ENCODE measurements at regions not wholly inside any gene's neighbourhood (a gene's known extent, or its start where the extent isn't known, plus 50 kb on each side); places are given as distances from the start of the nearest gene placed in this dataset.
"Not testable (repeated sequence)": the region's sequence is repeated elsewhere in the genome, so short reads cannot be mapped to it uniquely, and the experiment has no call there.

DNA sequence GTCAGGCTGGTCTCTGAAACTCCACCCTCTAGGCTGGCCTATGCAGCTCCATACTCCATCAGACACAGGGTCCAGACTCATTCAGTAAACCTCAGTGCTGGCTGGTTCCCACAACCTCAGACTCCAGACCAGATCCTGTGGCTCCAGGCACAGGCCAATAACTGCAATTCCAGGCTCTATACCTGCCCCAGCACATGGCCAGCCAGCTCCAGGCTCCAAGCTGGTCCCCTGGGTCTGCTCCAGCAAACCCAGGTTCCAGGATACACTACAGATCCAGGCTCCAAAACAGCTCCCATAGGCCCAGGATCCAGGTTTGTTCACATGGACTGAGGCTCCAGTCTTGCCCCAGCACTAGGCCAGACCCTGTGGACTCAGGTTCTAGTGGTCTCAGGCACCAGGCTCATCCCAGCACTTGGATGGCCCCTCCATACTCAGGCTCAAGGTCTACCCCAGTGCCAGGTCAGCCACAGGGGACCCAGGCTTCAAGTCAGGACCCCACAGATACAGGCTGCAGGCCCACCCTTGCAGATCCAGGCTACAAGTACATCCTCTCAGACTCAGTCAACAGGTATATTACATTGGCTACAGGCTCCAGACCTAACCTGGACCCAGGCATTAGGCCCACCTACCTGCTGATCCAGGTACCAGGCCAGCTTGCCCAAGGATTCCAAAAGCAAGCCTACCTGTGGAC, 117.6 kb upstream of the TMEM170B start:
- no peak overlapping the region for H3K4me3 ChIP-seq (replicated peaks; ENCODE audit: low read depth, low read length)
- TF ChIP-seq, protein P1, sequence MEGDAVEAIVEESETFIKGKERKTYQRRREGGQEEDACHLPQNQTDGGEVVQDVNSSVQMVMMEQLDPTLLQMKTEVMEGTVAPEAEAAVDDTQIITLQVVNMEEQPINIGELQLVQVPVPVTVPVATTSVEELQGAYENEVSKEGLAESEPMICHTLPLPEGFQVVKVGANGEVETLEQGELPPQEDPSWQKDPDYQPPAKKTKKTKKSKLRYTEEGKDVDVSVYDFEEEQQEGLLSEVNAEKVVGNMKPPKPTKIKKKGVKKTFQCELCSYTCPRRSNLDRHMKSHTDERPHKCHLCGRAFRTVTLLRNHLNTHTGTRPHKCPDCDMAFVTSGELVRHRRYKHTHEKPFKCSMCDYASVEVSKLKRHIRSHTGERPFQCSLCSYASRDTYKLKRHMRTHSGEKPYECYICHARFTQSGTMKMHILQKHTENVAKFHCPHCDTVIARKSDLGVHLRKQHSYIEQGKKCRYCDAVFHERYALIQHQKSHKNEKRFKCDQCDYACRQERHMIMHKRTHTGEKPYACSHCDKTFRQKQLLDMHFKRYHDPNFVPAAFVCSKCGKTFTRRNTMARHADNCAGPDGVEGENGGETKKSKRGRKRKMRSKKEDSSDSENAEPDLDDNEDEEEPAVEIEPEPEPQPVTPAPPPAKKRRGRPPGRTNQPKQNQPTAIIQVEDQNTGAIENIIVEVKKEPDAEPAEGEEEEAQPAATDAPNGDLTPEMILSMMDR (IDR thresholded peaks at IDR 0.05; ENCODE audit: insufficient read depth, low read length, poor library complexity, severe bottlenecking) = no peak

DNA sequence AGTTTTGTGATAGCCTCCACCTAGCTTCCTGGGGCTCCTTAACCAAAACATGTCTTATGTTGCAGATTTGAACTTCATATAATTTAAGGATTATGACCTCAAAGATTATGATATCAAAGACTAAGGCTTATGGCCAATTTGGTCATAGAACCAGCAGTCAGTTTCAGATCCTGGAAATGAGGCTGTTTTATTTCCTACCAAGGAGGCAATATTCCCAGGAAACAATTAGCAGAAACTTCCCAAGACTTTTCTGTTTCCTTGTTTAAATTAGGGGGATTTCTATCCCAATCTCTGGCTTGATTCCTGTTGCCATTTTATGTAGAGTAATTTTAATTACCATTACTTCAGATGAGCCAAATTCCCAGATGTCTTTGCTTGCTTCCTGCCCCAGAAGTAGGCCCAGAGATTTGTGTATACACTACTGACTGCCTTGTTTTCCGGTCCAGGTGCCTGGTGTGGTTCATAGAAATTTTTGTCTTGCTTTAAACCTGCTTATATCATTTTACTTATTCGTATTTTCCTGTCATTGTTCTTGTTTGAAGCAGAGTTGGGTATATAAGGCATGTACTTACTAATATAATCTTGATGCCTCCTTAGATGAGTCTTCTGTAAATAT, 119.2 kb upstream of the TMEM170B start:
- TF ChIP-seq, protein P1 (IDR thresholded peaks at IDR 0.05; ENCODE audit: insufficient read depth, low read length, poor library complexity, severe bottlenecking) = no peak
- DNase-seq (ENCODE audit: extremely low read depth, insufficient read length) = no peak
- H3K36me3 ChIP-seq (ENCODE audit: control insufficient read depth, insufficient read depth, low read length) = no peaks in the 10 kb centered on the region
- H3K27me3 ChIP-seq (replicated peaks; ENCODE audit: control insufficient read depth, insufficient read depth, low read length) = no peaks in the 10 kb centered on the region
- no peak overlapping the region for H3K4me3 ChIP-seq (replicated peaks; ENCODE audit: low read depth, low read length)

More for the DNA sequence above, 117.6 kb upstream of the TMEM170B start:
- H3K36me3 ChIP-seq (ENCODE audit: control insufficient read depth, insufficient read depth, low read length) = no peaks in the 10 kb centered on the region
- H3K27me3 ChIP-seq (replicated peaks; ENCODE audit: control insufficient read depth, insufficient read depth, low read length) = no peaks in the 10 kb centered on the region
- no peak for DNase-seq (ENCODE audit: extremely low read depth, insufficient read length)

DNA sequence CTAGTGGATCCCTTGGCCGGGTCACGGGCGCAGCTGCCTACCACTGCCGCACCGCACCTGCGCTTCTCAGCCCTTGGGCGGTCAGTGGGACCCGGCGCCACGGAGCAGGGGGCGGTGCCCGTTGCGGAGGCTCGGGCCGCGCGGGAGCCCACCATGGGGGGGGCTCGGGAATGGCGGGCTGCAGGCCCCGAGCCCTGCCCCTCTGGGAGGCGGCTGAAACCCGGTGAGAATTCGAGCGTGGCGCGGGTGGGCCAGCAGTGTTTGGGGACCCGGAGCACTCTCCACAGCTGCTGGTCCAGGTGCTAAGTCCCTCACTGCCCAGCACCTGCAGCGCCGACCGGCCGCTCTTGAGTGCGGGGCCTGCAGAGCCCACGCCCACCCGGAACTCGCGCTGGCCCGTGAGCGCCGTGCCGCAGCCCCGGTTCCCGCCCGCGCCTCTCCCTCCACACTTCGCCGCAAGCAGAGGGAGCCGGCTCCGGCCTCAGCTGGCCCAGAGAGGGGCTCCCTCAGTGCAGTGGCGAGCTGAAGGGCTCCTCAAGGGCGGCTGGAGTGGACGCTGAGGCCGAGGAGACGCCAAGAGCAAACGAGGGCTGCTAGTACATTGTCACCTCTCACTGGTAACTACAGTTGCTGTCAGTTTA, 120.5 kb upstream of the TMEM170B start:
- Histone ChIP-seq H3K4me3 (replicated peaks; ENCODE audit: low read depth, low read length) (no peak overlapping the region), H3K27me3 (replicated peaks; ENCODE audit: control insufficient read depth, insufficient read depth, low read length) (no peaks in the 10 kb centered on the region), H3K36me3 (ENCODE audit: control insufficient read depth, insufficient read depth, low read length) (no peaks in the 10 kb centered on the region)
- TF ChIP-seq, protein P1 (IDR thresholded peaks at IDR 0.05; ENCODE audit: insufficient read depth, low read length, poor library complexity, severe bottlenecking) = no peak
- DNase-seq (ENCODE audit: extremely low read depth, insufficient read length) = no peak

DNA sequence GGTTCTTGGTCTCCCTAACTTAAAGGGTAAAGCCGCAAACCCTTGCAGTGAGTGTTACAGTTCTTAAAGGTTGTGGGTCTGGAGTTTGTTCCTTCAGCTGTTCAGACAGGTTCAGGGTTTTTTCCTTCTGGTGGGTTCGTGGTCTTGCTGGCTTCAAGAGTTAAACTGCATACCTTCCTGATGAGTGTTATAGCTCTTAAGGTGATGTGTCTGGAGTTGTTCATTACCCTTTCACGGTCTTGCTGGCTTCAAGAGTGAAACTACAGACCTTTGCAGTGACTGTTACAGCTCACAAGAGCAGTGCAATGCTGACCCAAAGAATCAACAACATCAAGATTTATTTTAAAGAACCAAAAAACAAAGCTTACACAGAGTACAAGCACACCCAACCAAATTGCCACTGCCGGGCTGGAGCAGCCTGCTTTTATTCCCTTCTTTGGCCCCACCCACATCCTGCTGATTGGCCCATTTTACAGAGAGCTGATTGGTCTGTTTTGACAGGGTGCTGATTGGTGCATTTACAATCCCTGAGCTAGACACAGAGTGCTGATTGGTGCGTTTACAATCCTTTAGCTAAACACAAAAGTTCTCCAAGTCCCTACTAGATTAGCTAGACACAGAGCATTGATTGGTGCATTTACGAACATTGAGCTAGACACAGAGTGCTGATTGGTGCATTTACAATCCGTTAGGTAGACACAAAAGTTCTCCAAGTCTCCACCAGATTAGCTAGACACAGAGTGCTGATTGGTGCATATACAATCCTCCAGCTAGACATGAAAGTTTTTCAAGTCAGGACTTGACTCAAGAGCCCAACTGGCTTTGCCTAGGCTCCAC, 121.2 kb upstream of the TMEM170B start:
- DNase-seq (ENCODE audit: extremely low read depth, insufficient read length); H3K27me3 ChIP-seq (replicated peaks; ENCODE audit: control insufficient read depth, insufficient read depth, low read length); H3K4me3 ChIP-seq (replicated peaks; ENCODE audit: low read depth, low read length); H3K36me3 ChIP-seq (ENCODE audit: control insufficient read depth, insufficient read depth, low read length): not testable (repeated sequence)

DNA sequence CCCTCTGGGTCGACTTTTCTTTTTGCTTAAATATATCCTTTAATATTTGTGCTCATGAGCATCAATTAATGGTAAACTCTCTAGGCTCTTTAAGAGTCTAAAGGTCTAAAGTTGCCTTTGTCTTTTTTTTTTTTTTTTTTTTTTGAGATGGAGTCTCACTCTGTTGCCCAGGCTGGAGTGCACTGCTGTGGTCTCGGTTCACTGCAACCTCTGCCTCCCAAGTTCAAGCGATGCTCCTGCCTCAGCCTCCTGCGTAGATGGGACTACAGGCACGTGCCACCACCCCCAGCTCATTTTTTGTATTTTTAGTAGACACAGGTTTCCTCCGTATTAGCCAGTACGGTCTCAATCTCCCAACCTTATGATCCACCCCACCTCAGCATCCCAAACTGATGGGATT, 122.0 kb upstream of the TMEM170B start:
- Histone ChIP-seq H3K4me3 (replicated peaks; ENCODE audit: low read depth, low read length) (no peak overlapping the region), H3K36me3 (ENCODE audit: control insufficient read depth, insufficient read depth, low read length) (no peaks in the 10 kb centered on the region), H3K27me3 (replicated peaks; ENCODE audit: control insufficient read depth, insufficient read depth, low read length) (no peaks in the 10 kb centered on the region)
- no peak for DNase-seq (ENCODE audit: extremely low read depth, insufficient read length)
- TF ChIP-seq, protein P1 (IDR thresholded peaks at IDR 0.05; ENCODE audit: insufficient read depth, low read length, poor library complexity, severe bottlenecking) = no peak
